ENCODE measurements at regions not wholly inside any gene's neighbourhood (a gene's known extent, or its start where the extent isn't known, plus 50 kb on each side); places are given as distances from the start of the nearest gene placed in this dataset.

- no peak for DNase-seq (ENCODE audit: low spot score)
Measured at GRCh38 chr17:74042744-74043486, 160.6 kb upstream of the RPL38 start.

- no peak for DNase-seq (ENCODE audit: low spot score)
Measured at GRCh38 chr17:74043976-74044375, 159.5 kb upstream of the RPL38 start.

- no peak for DNase-seq (ENCODE audit: low spot score)
Measured at GRCh38 chr17:74045608-74046280, 157.7 kb upstream of the RPL38 start.

- DNase-seq (ENCODE audit: low spot score), result no peak
Measured at GRCh38 chr17:74049167-74049966, 154.1 kb upstream of the RPL38 start.

GRCh38 chr17:74049967-74050458 lies 153.5 kb upstream of the RPL38 start:
- no peak for DNase-seq (ENCODE audit: low spot score)

GRCh38 chr17:74051348-74051747 lies 152.1 kb upstream of the RPL38 start:
- no peak for DNase-seq (ENCODE audit: low spot score)

- no peak for DNase-seq (ENCODE audit: low spot score)
Measured at GRCh38 chr17:74052993-74053711, 150.3 kb upstream of the RPL38 start.

- DNase-seq (ENCODE audit: low spot score), result no peak
Measured at GRCh38 chr17:74053712-74054078, 149.8 kb upstream of the RPL38 start.

- DNase-seq (ENCODE audit: low spot score), result no peak
Measured at GRCh38 chr17:74054249-74054648, 149.2 kb upstream of the RPL38 start.

GRCh38 chr17:74055508-74056160 lies 147.8 kb upstream of the RPL38 start:
- DNase-seq (ENCODE audit: low spot score), result no peak

- DNase-seq (ENCODE audit: low spot score), result no peak
Measured at GRCh38 chr17:74059479-74060240, 143.8 kb upstream of the RPL38 start.

GRCh38 chr17:74061758-74062157 lies 141.7 kb upstream of the RPL38 start:
- no peak for DNase-seq (ENCODE audit: low spot score)

- DNase-seq (ENCODE audit: low spot score), result no peak
Measured at GRCh38 chr17:74062234-74062633, 141.2 kb upstream of the RPL38 start.

- no peak for DNase-seq (ENCODE audit: low spot score)
Measured at GRCh38 chr17:74063439-74063838, 140.0 kb upstream of the RPL38 start.

GRCh38 chr17:74070374-74070773 lies 133.1 kb upstream of the RPL38 start:
- DNase-seq (ENCODE audit: low spot score), result no peak

- DNase-seq (ENCODE audit: low spot score), result no peak
Measured at GRCh38 chr17:74070998-74071679, 132.3 kb upstream of the RPL38 start.

GRCh38 chr17:74072340-74072739 lies 131.1 kb upstream of the RPL38 start:
- no peak for DNase-seq (ENCODE audit: low spot score)

- DNase-seq (ENCODE audit: low spot score), result no peak
Measured at GRCh38 chr17:74076446-74076845, 127.0 kb upstream of the RPL38 start.

- no peak for DNase-seq (ENCODE audit: low spot score)
Measured at GRCh38 chr17:74077231-74077630, 126.2 kb upstream of the RPL38 start.
